ENCODE measurements at regions not wholly inside any gene's neighbourhood (a gene's known extent, or its start where the extent isn't known, plus 50 kb on each side); places are given as distances from the start of the nearest gene placed in this dataset.

DNA sequence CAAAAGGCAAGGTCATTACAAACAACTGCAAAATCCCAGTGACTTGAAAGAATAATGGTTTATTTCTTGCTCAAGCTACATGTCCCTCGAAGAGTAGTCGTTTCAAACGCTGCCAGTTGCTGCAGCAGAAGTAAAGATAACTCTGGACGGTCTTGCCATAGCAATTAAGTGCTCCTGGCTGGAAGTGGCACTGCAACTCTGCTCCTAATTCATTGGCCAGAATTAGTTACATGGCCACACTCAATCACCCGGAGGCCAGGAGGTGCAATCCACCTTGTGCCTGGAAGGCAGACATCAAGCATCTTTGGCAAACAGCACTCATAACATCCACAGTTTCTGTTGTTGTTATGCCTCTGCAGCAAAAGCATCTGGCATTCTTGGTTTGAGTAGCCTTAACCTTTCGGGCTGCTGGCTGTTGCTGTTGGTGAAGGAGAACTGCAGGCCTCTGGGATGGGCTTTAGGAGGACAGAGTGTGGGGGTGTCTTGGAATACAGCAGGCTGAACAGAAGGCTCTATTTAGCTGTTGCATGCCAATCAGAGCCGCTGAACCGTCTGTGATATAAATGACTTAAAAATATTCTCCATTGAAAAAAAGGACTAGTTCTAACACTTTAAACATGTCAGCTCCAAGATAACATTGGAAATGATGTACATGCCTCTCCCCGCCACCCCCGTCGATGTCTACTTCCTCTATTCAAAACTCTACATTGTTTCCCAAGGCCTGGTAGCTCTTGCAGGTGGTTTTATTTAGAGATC, 123.5 kb upstream of the DYRK2 start:
- TF ChIP-seq EZH2 (IDR thresholded peaks at IDR 0.05; ENCODE audit: borderline replicate concordance, low read depth, low read length, poor library complexity, severe bottlenecking) = no peak
- TF ChIP-seq, protein P1, sequence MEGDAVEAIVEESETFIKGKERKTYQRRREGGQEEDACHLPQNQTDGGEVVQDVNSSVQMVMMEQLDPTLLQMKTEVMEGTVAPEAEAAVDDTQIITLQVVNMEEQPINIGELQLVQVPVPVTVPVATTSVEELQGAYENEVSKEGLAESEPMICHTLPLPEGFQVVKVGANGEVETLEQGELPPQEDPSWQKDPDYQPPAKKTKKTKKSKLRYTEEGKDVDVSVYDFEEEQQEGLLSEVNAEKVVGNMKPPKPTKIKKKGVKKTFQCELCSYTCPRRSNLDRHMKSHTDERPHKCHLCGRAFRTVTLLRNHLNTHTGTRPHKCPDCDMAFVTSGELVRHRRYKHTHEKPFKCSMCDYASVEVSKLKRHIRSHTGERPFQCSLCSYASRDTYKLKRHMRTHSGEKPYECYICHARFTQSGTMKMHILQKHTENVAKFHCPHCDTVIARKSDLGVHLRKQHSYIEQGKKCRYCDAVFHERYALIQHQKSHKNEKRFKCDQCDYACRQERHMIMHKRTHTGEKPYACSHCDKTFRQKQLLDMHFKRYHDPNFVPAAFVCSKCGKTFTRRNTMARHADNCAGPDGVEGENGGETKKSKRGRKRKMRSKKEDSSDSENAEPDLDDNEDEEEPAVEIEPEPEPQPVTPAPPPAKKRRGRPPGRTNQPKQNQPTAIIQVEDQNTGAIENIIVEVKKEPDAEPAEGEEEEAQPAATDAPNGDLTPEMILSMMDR (conservative IDR thresholded peaks at IDR 0.05; ENCODE audit: low read depth, low read length) = no peak

All from A673 (cell line).